HCT116 (cell line): ENCODE measurements at regions not wholly inside any gene's neighbourhood (a gene's known extent, or its start where the extent isn't known, plus 50 kb on each side); places are given as distances from the start of the nearest gene placed in this dataset.

ENCODE experiments used
- ATAC-seq: fragments of 200-7000 bp; cut with Tn5 transposase; 2 replicates; pipeline ENCODE4 v1.9.1; 2020; ENCODE audit warnings: mild to moderate bottlenecking, moderate library complexity
- BruUV-seq: library from RNA; stranded (reverse); fragments of 400-500 nt; replicated peaks from 2 replicates; lab custom pipeline; 2021; lab: Mats Ljungman, UMichigan
- CTCF ChIA-PET: fragments of 300-600 bp; sonication (Branson Sonifier 250); formaldehyde crosslinking; loops from one replicate; lab custom pipeline; 2021; ENCODE audit warnings: antibody characterized with exemption; lab: Charles Lee
- POLR2A ChIA-PET: fragments of 300-600, 350-600 bp; sonication (Branson Sonifier 250); formaldehyde crosslinking; loops from one replicate; lab custom pipeline; 2021; ENCODE audit warnings: antibody characterized with exemption; lab: Charles Lee
- RAD21 ChIA-PET, 2 experiments: fragments of 300-600 bp; sonication (Branson Sonifier 250); formaldehyde crosslinking; loops; one replicate each; lab custom pipeline; 2023; ENCODE audit warnings: low total read pairs in 2 of 2; ENCODE audit not compliant: uncharacterized antibody in 2 of 2, unreplicated experiment in 2 of 2, low non-redundant PET in 1 of 2; lab: Charles Lee
- DNase-seq: peaks from one replicate; pipeline ENCODE4 v3.0.0-alpha.2; 2010; ENCODE audit warnings: low read depth, low spot score
- H2AFZ ChIP-seq: fragments of 200-600 bp; shearing (Covaris generic), sonication (generic); 2 replicates; pipeline ENCODE4 v1.6.1; 2017; ENCODE audit warnings: low read depth, mixed run types, mixed read lengths, antibody characterized with exemption, low read length; ENCODE audit not compliant: poor library complexity, severe bottlenecking
- H3K27ac ChIP-seq: 2 replicates; pipeline ENCODE4 v1.5.1; 2012; ENCODE audit warnings: low read depth, low read length
- H3K27me3 ChIP-seq: fragments of 200-600 bp; sonication (generic); 2 replicates; pipeline ENCODE4 v1.6.1; 2016; ENCODE audit warnings: mixed run types, low read length, mixed read lengths; ENCODE audit not compliant: insufficient read depth
- H3K36me3 ChIP-seq, 2 experiments: fragments of 200-500 bp in 1 of 2; fragments of 200-600 bp in 1 of 2; sonication (Bioruptor generic) in 1 of 2; sonication (generic) in 1 of 2; 2 replicates each; pipeline versions ENCODE4 v1.5.1 to v1.6.1; 2014 to 2016; ENCODE audit warnings: low read length in 2 of 2, inconsistent platforms in 1 of 2, mixed read lengths in 1 of 2, mixed run types in 1 of 2; ENCODE audit not compliant: insufficient read depth in 2 of 2, control insufficient read depth in 1 of 2
- H3K4me1 ChIP-seq, 2 experiments: fragments of 200-600 bp in 1 of 2; sonication (generic) in 1 of 2; 2 replicates each; pipeline versions ENCODE4 v1.5.1 to v1.6.1; 2012 to 2017; ENCODE audit warnings: low read length in 2 of 2, inconsistent platforms in 1 of 2, mild to moderate bottlenecking in 1 of 2, mixed read lengths in 1 of 2, mixed run types in 1 of 2, moderate library complexity in 1 of 2; ENCODE audit not compliant: insufficient read depth in 2 of 2, control insufficient read depth in 1 of 2
- H3K4me2 ChIP-seq: fragments of 200-600 bp; sonication (generic); 2 replicates; pipeline ENCODE4 v1.6.1; 2017; ENCODE audit warnings: mixed run types, low read length, mixed read lengths
- H3K4me3 ChIP-seq, 2 experiments: fragments of 200-600 bp in 1 of 2; sonication (generic) in 1 of 2; replicated peaks in 1 of 2; 2 replicates each; pipeline ENCODE4 v1.5.1; 2011 to 2016; ENCODE audit warnings: low read length in 2 of 2, control low read depth in 1 of 2, low read depth in 1 of 2, mild to moderate bottlenecking in 1 of 2, mixed read lengths in 1 of 2, mixed run types in 1 of 2
- H3K79me2 ChIP-seq: fragments of 200-600 bp; sonication (generic); 2 replicates; pipeline ENCODE4 v1.6.1; 2017; ENCODE audit warnings: mild to moderate bottlenecking, mixed run types, low read length, moderate library complexity, mixed read lengths; ENCODE audit not compliant: insufficient read depth
- H3K9ac ChIP-seq: fragments of 200-600 bp; sonication (generic); 2 replicates; pipeline ENCODE4 v1.6.1; 2016; ENCODE audit warnings: low read length, mixed read lengths
- H3K9me2 ChIP-seq: fragments of 200-600 bp; sonication (generic), shearing (Covaris generic); 2 replicates; pipeline ENCODE4 v1.6.1; 2017; ENCODE audit warnings: mixed run types, mild to moderate bottlenecking, moderate library complexity; ENCODE audit not compliant: insufficient read depth
- H3K9me3 ChIP-seq, 2 experiments: fragments of 200-500 bp in 1 of 2; fragments of 200-600 bp in 1 of 2; sonication (Bioruptor generic) in 1 of 2; sonication (generic) in 1 of 2; 2 replicates each; pipeline ENCODE4 v1.6.1; 2014 to 2017; ENCODE audit warnings: low read length in 2 of 2, mixed read lengths in 2 of 2, inconsistent platforms in 1 of 2, low read depth in 1 of 2, mild to moderate bottlenecking in 1 of 2, mixed run types in 1 of 2, moderate library complexity in 1 of 2; ENCODE audit not compliant: control insufficient read depth in 1 of 2, insufficient read depth in 1 of 2
- H4K20me1 ChIP-seq: fragments of 200-600 bp; sonication (generic), shearing (Covaris generic); 2 replicates; pipeline ENCODE4 v1.6.1; 2017; ENCODE audit warnings: mixed run types, mild to moderate bottlenecking, moderate library complexity; ENCODE audit not compliant: insufficient read depth
- CBX3 ChIP-seq: IDR thresholded peaks from 2 replicates; pipeline ENCODE4 v1.6.1; 2012; ENCODE audit warnings: low read depth
- CEBPB ChIP-seq: IDR thresholded peaks from 2 replicates; pipeline ENCODE4 v1.6.1; 2012; ENCODE audit warnings: low read depth
- EGR1 ChIP-seq: IDR thresholded peaks from 2 replicates; pipeline ENCODE4 v1.6.1; 2012; ENCODE audit warnings: low read depth
- ELF1 ChIP-seq: IDR thresholded peaks from 2 replicates; pipeline ENCODE4 v1.6.1; 2012; ENCODE audit warnings: low read depth, borderline replicate concordance
- EZH2 ChIP-seq: fragments of 200-600 bp; sonication (generic); IDR thresholded peaks from 2 replicates; pipeline ENCODE4 v1.6.1; 2017; ENCODE audit warnings: antibody characterized with exemption, mixed run types
- FOSL1 ChIP-seq: IDR thresholded peaks from 2 replicates; pipeline ENCODE4 v1.6.1; 2012; ENCODE audit warnings: low read depth
- JUND ChIP-seq: IDR thresholded peaks from 2 replicates; pipeline ENCODE4 v1.6.1; 2012
- POLR2A ChIP-seq: IDR thresholded peaks from 2 replicates; pipeline ENCODE4 v1.7.0; 2011; ENCODE audit warnings: borderline replicate concordance; ENCODE audit not compliant: insufficient read depth, insufficient read length; ENCODE audit errors: extremely low read depth
- POLR2AphosphoS5 ChIP-seq: IDR thresholded peaks from 2 replicates; pipeline ENCODE4 v1.6.1; 2011; ENCODE audit warnings: mild to moderate bottlenecking, low read depth, low read length, moderate library complexity
- RAD21 ChIP-seq: IDR thresholded peaks from 2 replicates; pipeline ENCODE4 v1.6.1; 2012; ENCODE audit warnings: low read depth, mild to moderate bottlenecking
- SIN3A ChIP-seq: IDR thresholded peaks from 2 replicates; pipeline ENCODE4 v1.6.1; 2012; ENCODE audit warnings: low read depth
- SP1 ChIP-seq: IDR thresholded peaks from 2 replicates; pipeline ENCODE4 v1.6.1; 2012; ENCODE audit warnings: low read depth
- SRF ChIP-seq: IDR thresholded peaks from 2 replicates; pipeline ENCODE4 v1.6.1; 2012; ENCODE audit warnings: low read depth
- TCF7L2 ChIP-seq: IDR thresholded peaks from 2 replicates; pipeline ENCODE4 v1.7.0; 2011; ENCODE audit warnings: borderline replicate concordance, inconsistent platforms; ENCODE audit not compliant: insufficient read depth, insufficient read length; ENCODE audit errors: extremely low read depth
- YY1 ChIP-seq: IDR thresholded peaks from 2 replicates; pipeline ENCODE4 v1.6.1; 2011; ENCODE audit warnings: low read length, low read depth, moderate library complexity, mild to moderate bottlenecking; ENCODE audit not compliant: insufficient replicate concordance; ENCODE audit errors: extremely low read depth
- ZNF274 ChIP-seq: fragments of 200-500 bp; sonication (Bioruptor generic); IDR thresholded peaks from 2 replicates; pipeline ENCODE4 v1.6.1; 2014; ENCODE audit warnings: mild to moderate bottlenecking, low read depth, low read length, inconsistent platforms
- intact Hi-C: fragments of 100-400 bp; cut with micrococcal nuclease; formaldehyde crosslinking; loops from 2 replicates; pipeline ENCODE4 v1.10.0; 2022
- TF ChIP-seq, protein P1 (sequence below): IDR thresholded peaks from 2 replicates; pipeline ENCODE4 v1.6.1; 2011; ENCODE audit warnings: mild to moderate bottlenecking, low read length, moderate library complexity; ENCODE audit not compliant: insufficient replicate concordance; ENCODE audit errors: extremely low read depth
- TF ChIP-seq, protein P2 (sequence below), 3 experiments: fragments of 200-600 bp in 1 of 3; sonication (generic) in 1 of 3; IDR thresholded peaks in 2 of 3; conservative IDR thresholded peaks in 1 of 3; 2 replicates each; pipeline ENCODE4 v1.5.1; 2012 to 2017; ENCODE audit warnings: low read depth in 2 of 3, low read length in 2 of 3, antibody characterized with exemption in 1 of 3, borderline replicate concordance in 1 of 3, control low read depth in 1 of 3, mild to moderate bottlenecking in 1 of 3, mixed read lengths in 1 of 3, mixed run types in 1 of 3, moderate library complexity in 1 of 3; ENCODE audit not compliant: insufficient read depth in 1 of 3

DNA sequence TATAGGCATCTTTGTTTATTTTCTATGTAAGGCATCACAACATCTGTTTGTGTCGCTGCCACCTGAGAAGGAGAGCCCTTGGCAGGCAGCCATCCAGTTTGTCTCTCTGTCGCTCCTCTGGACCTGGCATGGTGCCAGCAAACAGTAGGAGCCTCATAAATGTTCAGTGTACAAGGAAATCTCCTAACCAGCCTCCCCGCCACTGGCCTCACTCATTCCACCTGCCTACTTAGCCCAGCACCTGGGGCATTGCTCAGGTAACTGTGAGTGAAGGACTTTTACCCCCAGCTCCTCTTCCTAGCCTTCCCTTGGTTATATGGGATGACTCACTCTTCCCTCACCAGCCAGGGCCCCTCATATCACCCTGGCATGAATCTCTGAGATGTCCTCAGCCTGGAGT is 61.7 kb upstream of the NPTX2 start:
- H3K27me3 ChIP-seq = no peaks in the 10 kb centered on the region
- H3K27ac ChIP-seq = peak overlapping the region; percentile 8; the same call in 1 of the 2 replicates
- peaks cover 20 to 36% of the 10 kb centered on the region in 2 experiments for H3K4me1 ChIP-seq
- H3K9ac ChIP-seq = no peak overlapping the region
- no peaks in the 10 kb centered on the region for H3K79me2 ChIP-seq
- H3K4me3 ChIP-seq = peak overlapping the region in 1 of 2 experiments; percentile 29; a peak in 2 of 4 replicates
- H2AFZ ChIP-seq = peak overlapping the region; percentile 3
- ChIA-PET POLR2A (no interaction called here), RAD21 (interaction anchor here in 1 of 2 experiments (0.6 kb wide), 1 partner anchor 117 kb away, joined by 8 read pairs; no protein-coding TSS in a partner anchor), CTCF (no interaction called here)
- BruUV-seq = no TSS peak
- no peaks in the 10 kb centered on the region for H3K36me3 ChIP-seq
- no peaks in the 10 kb centered on the region; a peak in 1 of 4 replicates for H3K9me3 ChIP-seq
- DNase-seq (no peak), ATAC-seq (peak; percentile 70)
- intact Hi-C loops = loop anchor here (10.0 kb wide), 1 partner anchor 279 kb away; no protein-coding TSS in a partner anchor
- H3K4me2 ChIP-seq = peak overlapping the region; percentile 63
- 0 out of 2 replicates have a peak, but pooled peaks have one; percentile 22 for TF ChIP-seq SP1
- 0 out of 2 replicates have a peak, but pooled peaks have one; percentile 18 for TF ChIP-seq POLR2AphosphoS5
- TF ChIP-seq FOSL1 = peak; percentile 67
- no peak for TF ChIP-seq EGR1
- TF ChIP-seq POLR2A = no peak
- TF ChIP-seq TCF7L2 = peak; percentile 27
- TF ChIP-seq JUND = peak; percentile 46; the same call in 1 of the 2 replicates
- no peaks in the 10 kb centered on the region for H3K9me2 ChIP-seq
- H4K20me1 ChIP-seq = no peaks in the 10 kb centered on the region

DNA sequence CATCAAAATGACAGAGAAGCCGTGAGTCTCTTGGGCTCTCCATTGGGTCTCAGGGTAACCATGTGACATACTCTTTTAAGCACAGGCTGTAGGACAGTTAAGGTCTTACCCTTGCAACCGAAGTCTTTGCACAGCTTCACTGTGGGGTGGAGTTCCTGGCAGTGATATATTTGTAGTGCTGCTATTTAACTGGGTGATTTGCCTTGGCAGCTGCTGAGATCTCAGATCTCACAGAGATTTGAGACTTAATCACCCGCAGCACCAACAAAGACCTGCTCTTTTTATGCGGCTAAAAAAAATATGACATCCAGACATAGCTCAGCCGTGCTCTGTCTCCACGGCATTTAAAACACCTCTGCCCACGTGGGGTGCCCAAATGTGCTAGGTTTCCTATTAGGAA is 63.4 kb upstream of the NPTX2 start:
- POLR2A ChIA-PET = interaction anchor here (0.6 kb wide), 1 partner anchor 11 kb away, joined by 3 read pairs; no protein-coding TSS in a partner anchor
- CTCF ChIA-PET = no interaction called here
- RAD21 ChIA-PET = no interaction called here
- TF ChIP-seq ELF1 (no peak), YY1 (no peak), CBX3 (no peak), EZH2 (no peak), SP1 (no peak), RAD21 (no peak), ZNF274 (no peak), CEBPB (no peak), EGR1 (no peak), SRF (no peak), SIN3A (no peak)
- TF ChIP-seq, protein P1, sequence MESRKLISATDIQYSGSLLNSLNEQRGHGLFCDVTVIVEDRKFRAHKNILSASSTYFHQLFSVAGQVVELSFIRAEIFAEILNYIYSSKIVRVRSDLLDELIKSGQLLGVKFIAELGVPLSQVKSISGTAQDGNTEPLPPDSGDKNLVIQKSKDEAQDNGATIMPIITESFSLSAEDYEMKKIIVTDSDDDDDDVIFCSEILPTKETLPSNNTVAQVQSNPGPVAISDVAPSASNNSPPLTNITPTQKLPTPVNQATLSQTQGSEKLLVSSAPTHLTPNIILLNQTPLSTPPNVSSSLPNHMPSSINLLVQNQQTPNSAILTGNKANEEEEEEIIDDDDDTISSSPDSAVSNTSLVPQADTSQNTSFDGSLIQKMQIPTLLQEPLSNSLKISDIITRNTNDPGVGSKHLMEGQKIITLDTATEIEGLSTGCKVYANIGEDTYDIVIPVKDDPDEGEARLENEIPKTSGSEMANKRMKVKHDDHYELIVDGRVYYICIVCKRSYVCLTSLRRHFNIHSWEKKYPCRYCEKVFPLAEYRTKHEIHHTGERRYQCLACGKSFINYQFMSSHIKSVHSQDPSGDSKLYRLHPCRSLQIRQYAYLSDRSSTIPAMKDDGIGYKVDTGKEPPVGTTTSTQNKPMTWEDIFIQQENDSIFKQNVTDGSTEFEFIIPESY = no peak
- TF ChIP-seq, protein P2, sequence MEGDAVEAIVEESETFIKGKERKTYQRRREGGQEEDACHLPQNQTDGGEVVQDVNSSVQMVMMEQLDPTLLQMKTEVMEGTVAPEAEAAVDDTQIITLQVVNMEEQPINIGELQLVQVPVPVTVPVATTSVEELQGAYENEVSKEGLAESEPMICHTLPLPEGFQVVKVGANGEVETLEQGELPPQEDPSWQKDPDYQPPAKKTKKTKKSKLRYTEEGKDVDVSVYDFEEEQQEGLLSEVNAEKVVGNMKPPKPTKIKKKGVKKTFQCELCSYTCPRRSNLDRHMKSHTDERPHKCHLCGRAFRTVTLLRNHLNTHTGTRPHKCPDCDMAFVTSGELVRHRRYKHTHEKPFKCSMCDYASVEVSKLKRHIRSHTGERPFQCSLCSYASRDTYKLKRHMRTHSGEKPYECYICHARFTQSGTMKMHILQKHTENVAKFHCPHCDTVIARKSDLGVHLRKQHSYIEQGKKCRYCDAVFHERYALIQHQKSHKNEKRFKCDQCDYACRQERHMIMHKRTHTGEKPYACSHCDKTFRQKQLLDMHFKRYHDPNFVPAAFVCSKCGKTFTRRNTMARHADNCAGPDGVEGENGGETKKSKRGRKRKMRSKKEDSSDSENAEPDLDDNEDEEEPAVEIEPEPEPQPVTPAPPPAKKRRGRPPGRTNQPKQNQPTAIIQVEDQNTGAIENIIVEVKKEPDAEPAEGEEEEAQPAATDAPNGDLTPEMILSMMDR (IDR thresholded peaks at IDR 0.05 in 2 of 3, conservative IDR thresholded peaks at IDR 0.05 in 1 of 3; ENCODE audit: borderline replicate concordance in 1 of 3, insufficient read depth in 1 of 3, low read depth in 2 of 3, low read length in 2 of 3) = no peak

More for the DNA sequence above, 63.4 kb upstream of the NPTX2 start:
- H3K4me3 ChIP-seq = no peak overlapping the region
- no peak for ATAC-seq
- H3K9me3 ChIP-seq = no peaks in the 10 kb centered on the region; a peak in 1 of 4 replicates
- no peaks in the 10 kb centered on the region for H3K36me3 ChIP-seq
- no peaks in the 10 kb centered on the region for H3K79me2 ChIP-seq
- H3K9me2 ChIP-seq = no peaks in the 10 kb centered on the region
- intact Hi-C loops = loop anchor here (10.0 kb wide), 1 partner anchor 281 kb away; no protein-coding TSS in a partner anchor
- no peak overlapping the region for H2AFZ ChIP-seq
- H3K27me3 ChIP-seq = peaks cover 2% of the 10 kb centered on the region; the same call in 1 of the 2 replicates
- no peak overlapping the region for H3K27ac ChIP-seq
- peaks cover 17 to 32% of the 10 kb centered on the region in 2 experiments for H3K4me1 ChIP-seq
- H3K4me2 ChIP-seq = no peak overlapping the region
- no peak for DNase-seq
- BruUV-seq = no TSS peak
- no peaks in the 10 kb centered on the region for H4K20me1 ChIP-seq
- no peak overlapping the region for H3K9ac ChIP-seq
